Muscle of leg (tissue), 3 donors: ENCODE measurements at regions not wholly inside any gene's neighbourhood (a gene's known extent, or its start where the extent isn't known, plus 50 kb on each side); places are given as distances from the start of the nearest gene placed in this dataset.

Experiments used
- DNase-seq: peaks from one replicate; pipeline ENCODE4 v3.0.0; 2013
- H3K27ac ChIP-seq: one replicate; pipeline ENCODE4 v1.5.1; 2013; ENCODE audit warnings: mild to moderate bottlenecking, low read length, control low read depth
- H3K27me3 ChIP-seq: one replicate; pipeline ENCODE4 v1.6.1; 2013; ENCODE audit warnings: low read length; ENCODE audit not compliant: control insufficient read depth, insufficient read depth
- H3K36me3 ChIP-seq: one replicate; pipeline ENCODE4 v1.6.1; 2013; ENCODE audit warnings: low read length; ENCODE audit not compliant: control insufficient read depth, insufficient read depth
- H3K4me1 ChIP-seq: one replicate; pipeline ENCODE4 v1.6.1; 2013; ENCODE audit warnings: low read length; ENCODE audit not compliant: control insufficient read depth, insufficient read depth
- H3K4me3 ChIP-seq: one replicate; pipeline ENCODE4 v1.5.1; 2013; ENCODE audit warnings: low read length, control low read depth
- H3K9me3 ChIP-seq: replicated peaks from 2 replicates; pipeline ENCODE4 v1.6.1; 2013; ENCODE audit warnings: low read depth, low read length; ENCODE audit not compliant: control insufficient read depth
- WGBS: methylation state at CpG from one replicate; pipeline ENCODE4 v1.1.5; 2013; ENCODE audit warnings: missing lambda C conversion rate; ENCODE audit not compliant: insufficient coverage; 5-methylcytosine and 5-hydroxymethylcytosine counted together

DNA sequence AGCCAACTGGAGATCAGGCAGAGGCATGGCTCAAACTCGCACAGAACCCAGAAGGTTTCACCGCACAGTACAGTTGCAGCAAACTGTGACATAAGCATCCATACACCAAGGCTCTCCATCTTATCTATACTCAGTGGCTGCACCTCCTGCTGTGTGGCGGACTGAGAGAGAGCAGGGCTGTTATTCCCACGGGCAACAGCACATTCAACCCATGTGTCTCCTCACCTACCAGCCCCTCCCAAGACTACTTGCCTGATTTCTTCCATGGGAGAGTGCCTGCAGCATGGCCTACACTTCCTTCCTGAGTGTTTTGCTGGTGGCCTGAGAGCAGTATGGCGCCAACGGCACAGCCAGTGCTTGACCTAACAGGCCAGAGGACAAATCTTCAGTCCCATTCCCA lies 1606.6 kb downstream of the SLITRK1 start:
- no peaks in the 10 kb centered on the region for H3K36me3 ChIP-seq
- WGBS = 95% methylated on average over 4 of the region's 6 CpGs
- H3K27ac ChIP-seq = no peak overlapping the region
- no peak overlapping the region for H3K4me3 ChIP-seq
- no peak for DNase-seq
- H3K27me3 ChIP-seq = no peaks in the 10 kb centered on the region
- H3K9me3 ChIP-seq = no peaks in the 10 kb centered on the region
- H3K4me1 ChIP-seq = no peaks in the 10 kb centered on the region

DNA sequence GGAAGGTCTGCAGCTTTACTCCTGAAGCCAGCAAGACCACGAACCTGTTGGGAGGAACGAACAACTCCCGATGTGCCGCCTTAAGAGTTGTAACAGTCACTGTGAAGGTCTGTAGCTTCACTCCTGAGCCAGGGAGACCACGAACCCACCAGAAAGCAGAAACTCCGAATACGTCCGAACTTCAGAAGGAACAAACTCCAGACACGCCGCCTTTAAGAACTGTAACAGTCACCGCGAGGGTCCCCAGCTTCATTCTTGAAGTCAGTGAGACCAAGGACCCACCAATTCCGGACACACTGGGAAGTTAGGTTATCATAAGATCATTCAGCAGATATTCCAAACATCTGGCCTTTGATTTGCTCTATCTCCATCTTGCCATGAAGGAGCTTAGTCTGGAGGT lies 1623.0 kb downstream of the SLITRK1 start:
- H3K4me3 ChIP-seq = no peak overlapping the region
- no peaks in the 10 kb centered on the region for H3K4me1 ChIP-seq
- H3K27me3 ChIP-seq = no peaks in the 10 kb centered on the region
- no peak overlapping the region for H3K27ac ChIP-seq
- H3K36me3 ChIP-seq = no peaks in the 10 kb centered on the region
- DNase-seq = no peak
- WGBS = 95% methylated on average over 12 of the region's 13 CpGs
- H3K9me3 ChIP-seq = no peaks in the 10 kb centered on the region

DNA sequence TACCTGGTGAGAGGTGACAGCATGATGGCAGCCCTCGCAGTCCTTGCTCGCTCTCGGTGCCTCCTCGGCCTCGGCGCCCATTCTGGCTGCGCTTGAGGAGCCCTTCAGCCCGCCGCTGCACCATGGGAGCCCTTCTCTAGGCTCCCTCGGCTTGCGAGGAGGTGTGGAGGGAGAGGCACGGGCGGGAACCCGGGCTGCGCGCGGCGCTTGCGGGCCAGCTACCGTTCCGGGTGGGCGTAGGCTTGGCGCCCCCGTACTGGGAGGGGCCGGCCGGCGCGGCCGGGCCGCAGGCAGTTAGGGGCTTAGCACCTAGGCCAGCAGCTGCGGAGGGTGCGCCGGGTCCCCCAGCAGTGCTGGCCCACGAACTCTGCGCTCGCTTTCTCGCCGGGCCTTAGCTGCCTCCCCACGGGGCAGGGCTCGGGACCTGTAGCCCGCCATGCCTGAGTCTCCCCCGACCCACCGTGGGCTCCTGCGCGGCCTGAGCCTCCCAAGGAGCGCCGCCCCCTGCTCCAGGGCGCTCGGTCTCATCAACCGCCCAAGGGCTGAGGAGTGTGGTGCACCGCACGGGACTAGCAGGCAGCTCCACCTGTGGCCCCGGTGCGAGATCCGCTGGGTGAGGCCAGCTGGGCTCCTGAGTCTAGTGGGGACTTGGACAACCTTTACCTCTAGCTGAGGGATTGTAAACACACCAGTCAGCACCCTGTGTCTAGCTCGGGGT lies 1624.3 kb downstream of the SLITRK1 start:
- DNase-seq = no peak
- no peak overlapping the region for H3K27ac ChIP-seq
- H3K4me1 ChIP-seq = no peaks in the 10 kb centered on the region
- H3K36me3 ChIP-seq = no peaks in the 10 kb centered on the region
- no peak overlapping the region for H3K4me3 ChIP-seq
- H3K27me3 ChIP-seq = no peaks in the 10 kb centered on the region
- no peaks in the 10 kb centered on the region for H3K9me3 ChIP-seq
- WGBS = 95% methylated on average over 52 of the region's 56 CpGs

DNA sequence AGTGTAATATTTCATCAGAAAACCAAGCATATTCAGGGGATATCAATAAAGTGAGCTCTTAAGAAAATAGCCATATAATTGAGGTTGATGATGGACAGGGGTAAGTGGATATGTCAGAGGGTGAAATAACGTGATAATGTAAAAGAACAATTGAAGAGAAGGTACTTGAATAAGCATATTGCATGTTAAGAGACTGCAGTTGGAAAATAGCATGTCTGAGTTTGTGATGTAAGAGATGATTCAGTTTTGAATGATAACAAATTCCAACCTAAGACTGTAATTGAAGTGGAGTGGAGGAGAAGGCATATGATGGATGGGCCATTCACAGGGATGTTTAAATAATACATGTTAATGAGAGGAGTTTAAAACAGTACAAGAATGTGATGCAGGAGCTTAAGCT lies 1633.5 kb downstream of the SLITRK1 start:
- DNase-seq = no peak
- H3K36me3 ChIP-seq = no peaks in the 10 kb centered on the region
- no peak overlapping the region for H3K27ac ChIP-seq
- H3K4me1 ChIP-seq = no peaks in the 10 kb centered on the region
- no peak overlapping the region for H3K4me3 ChIP-seq
- 73% methylated on average over 1 of the region's 1 CpG for WGBS
- H3K9me3 ChIP-seq = no peaks in the 10 kb centered on the region
- no peaks in the 10 kb centered on the region for H3K27me3 ChIP-seq

DNA sequence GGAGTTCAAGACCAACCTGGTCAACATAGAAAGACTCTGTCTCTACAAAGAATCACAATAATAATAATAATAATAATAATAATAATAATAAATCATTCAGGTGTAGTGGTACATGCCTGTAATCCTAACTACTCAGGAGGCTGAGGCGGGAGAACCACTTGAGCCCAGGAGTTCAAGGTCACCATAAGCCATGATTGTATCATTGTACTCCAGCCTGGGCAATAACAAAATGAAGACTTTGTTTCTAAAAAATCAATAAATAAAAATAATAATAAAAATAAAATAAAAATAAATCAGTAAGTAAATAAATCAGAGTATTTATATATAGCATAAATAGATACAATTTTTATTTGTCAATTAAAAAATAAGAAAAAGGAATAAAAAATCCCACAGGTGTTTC lies 1636.4 kb downstream of the SLITRK1 start:
- H3K27me3 ChIP-seq = no peaks in the 10 kb centered on the region
- H3K4me1 ChIP-seq = no peaks in the 10 kb centered on the region
- DNase-seq = no peak
- no peak overlapping the region for H3K4me3 ChIP-seq
- H3K36me3 ChIP-seq = no peaks in the 10 kb centered on the region
- no CpG with 5 or more reads among the region's 1 CpG for WGBS
- H3K27ac ChIP-seq = no peak overlapping the region
- H3K9me3 ChIP-seq = no peaks in the 10 kb centered on the region

DNA sequence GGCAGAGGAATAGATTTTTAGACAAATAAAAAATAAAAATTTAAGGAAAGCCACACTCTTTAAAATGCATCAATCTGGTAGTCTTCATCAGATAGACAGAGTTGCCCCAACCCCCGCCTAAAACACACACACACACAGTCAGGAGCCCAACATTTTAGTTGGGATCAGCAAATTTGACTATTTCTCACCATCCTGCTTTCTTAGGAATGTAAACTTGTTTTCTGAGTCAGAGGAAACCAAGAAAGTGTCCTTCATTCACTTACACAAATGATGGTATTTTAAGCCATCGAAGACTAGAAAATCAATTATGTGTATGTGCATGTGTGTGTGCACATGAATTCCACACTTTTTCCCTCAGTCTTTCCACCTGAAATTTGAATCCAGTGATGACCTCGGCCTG lies 1657.5 kb downstream of the SLITRK1 start:
- no peak overlapping the region for H3K27ac ChIP-seq
- H3K4me1 ChIP-seq = no peaks in the 10 kb centered on the region
- H3K36me3 ChIP-seq = no peaks in the 10 kb centered on the region
- H3K27me3 ChIP-seq = no peaks in the 10 kb centered on the region
- H3K9me3 ChIP-seq = no peaks in the 10 kb centered on the region
- DNase-seq = no peak
- WGBS = no CpG with 5 or more reads among the region's 3 CpGs
- no peak overlapping the region for H3K4me3 ChIP-seq

DNA sequence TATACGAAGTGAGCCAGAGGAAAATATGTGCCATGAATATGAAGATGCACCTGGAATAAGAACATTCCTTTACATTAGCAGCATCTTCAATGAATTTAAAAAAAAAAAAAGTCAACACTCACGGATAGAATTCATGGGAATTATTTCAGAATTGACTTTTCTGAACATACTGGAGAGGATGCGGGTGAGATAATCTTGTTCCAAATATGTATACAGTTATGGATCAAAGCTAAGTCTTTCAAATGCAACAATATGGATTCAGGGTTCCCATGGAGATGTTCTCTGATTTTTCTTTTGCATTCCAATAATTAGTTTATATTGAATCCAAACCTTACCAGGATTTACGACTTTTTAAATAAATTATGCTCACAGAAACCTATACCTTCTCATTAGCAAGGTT lies 1660.7 kb downstream of the SLITRK1 start:
- no peak for DNase-seq
- H3K36me3 ChIP-seq = no peaks in the 10 kb centered on the region
- H3K27ac ChIP-seq = no peak overlapping the region
- no CpG with 5 or more reads among the region's 4 CpGs for WGBS
- no peaks in the 10 kb centered on the region for H3K9me3 ChIP-seq
- H3K27me3 ChIP-seq = no peaks in the 10 kb centered on the region
- no peaks in the 10 kb centered on the region for H3K4me1 ChIP-seq
- H3K4me3 ChIP-seq = no peak overlapping the region

DNA sequence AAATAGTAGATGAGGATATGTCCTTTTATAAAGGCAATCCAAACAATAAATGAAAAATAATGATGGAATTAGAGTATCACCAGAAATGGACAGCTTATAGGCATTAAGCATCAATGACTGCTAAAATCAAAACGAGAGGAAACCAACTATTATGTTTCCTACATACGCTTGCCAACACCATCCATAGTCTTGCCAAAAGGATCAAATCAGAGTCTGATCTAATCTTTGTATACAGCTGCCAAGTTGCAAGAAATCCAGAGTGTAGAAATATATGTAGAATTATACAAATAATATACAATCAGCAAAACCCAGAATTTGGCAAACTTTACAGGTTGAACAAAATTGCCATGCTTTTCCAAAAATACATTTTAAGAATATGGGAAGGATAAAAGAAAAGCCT lies 1661.6 kb downstream of the SLITRK1 start:
- Histone ChIP-seq H3K27ac (no peak overlapping the region), H3K4me1 (no peaks in the 10 kb centered on the region), H3K36me3 (no peaks in the 10 kb centered on the region), H3K4me3 (no peak overlapping the region), H3K27me3 (no peaks in the 10 kb centered on the region), H3K9me3 (no peaks in the 10 kb centered on the region)
- peak; percentile 61 for DNase-seq
- no CpG with 5 or more reads among the region's 2 CpGs for WGBS

DNA sequence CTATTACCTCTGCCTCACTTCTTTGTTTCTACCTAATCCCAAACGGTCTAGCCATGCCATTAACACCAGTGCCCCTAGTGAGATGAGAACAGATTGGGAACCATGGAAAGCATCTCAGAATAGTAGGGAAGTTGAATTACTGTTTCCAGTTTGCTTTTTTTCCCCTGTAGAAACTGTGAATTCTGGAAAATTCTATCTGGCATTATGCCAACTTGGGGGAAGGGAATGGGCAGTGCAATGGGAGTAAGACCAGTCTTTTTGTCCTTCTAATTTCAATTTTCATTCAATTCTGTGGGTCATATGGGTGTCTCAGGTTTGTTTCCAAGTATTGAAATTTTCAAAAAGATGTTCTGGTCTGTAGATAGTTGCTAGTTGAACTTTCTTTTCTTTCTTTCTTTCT lies 1666.1 kb downstream of the SLITRK1 start:
- Histone ChIP-seq H3K36me3 (no peaks in the 10 kb centered on the region), H3K27ac (no peak overlapping the region), H3K9me3 (peaks cover 3% of the 10 kb centered on the region), H3K4me3 (no peak overlapping the region), H3K27me3 (no peaks in the 10 kb centered on the region), H3K4me1 (no peaks in the 10 kb centered on the region)
- WGBS = no CpG with 5 or more reads among the region's 1 CpG
- no peak for DNase-seq

DNA sequence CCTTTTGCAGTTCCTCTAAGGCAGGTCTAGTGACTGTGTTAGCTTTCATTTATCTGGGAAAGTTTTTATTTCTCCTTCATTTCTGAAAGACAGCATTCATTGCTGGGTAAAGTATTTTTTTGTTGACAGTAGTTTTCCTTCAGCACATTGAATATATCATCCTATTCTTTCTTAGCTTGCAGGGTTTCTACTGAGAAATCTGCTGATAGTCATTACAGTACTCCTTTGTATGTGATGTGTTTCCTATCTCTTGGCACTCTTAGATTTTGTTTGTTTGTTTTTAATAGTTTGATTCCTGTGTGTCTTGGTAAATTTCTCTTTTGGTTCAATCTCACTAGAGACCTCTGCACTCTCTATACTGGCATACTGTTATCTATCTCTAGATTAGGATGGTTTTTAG lies 1667.9 kb downstream of the SLITRK1 start:
- no peaks in the 10 kb centered on the region for H3K36me3 ChIP-seq
- H3K27me3 ChIP-seq = no peaks in the 10 kb centered on the region
- H3K4me1 ChIP-seq = no peaks in the 10 kb centered on the region
- no peak for DNase-seq
- no peak overlapping the region for H3K27ac ChIP-seq
- H3K4me3 ChIP-seq = no peak overlapping the region
- H3K9me3 ChIP-seq = peaks cover 3% of the 10 kb centered on the region

DNA sequence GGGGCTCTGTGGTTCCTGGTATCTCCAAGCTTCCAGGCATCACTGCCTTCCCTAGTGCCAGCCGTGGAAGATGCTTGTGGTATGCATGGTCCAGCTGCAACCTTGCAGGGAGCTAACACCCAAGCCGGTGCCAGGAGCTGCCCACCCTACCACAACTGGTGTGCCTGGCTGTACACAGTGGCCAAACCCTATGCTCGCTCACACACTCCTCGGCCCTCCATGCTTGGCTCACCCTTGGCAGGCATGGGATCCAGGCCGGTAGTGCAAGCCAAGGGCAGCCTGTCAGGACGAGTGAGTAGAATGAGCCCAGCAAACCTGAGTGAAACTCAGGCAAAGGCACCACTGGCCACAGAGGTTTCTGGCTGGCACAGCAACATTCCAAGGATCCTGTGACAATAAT lies 1676.0 kb downstream of the SLITRK1 start:
- Histone ChIP-seq H3K27me3 (no peaks in the 10 kb centered on the region), H3K4me3 (no peak overlapping the region), H3K27ac (no peak overlapping the region), H3K4me1 (no peaks in the 10 kb centered on the region), H3K9me3 (peaks cover 7% of the 10 kb centered on the region), H3K36me3 (no peaks in the 10 kb centered on the region)
- 83% methylated on average over 6 of the region's 6 CpGs for WGBS
- DNase-seq = no peak
